Stomach (tissue), 8 donors: ENCODE measurements at regions not wholly inside any gene's neighbourhood (a gene's known extent, or its start where the extent isn't known, plus 50 kb on each side); places are given as distances from the start of the nearest gene placed in this dataset.

Experiments
- DNase-seq, 2 donors: peaks; one replicate each; pipeline versions ENCODE4 v3.0.0 to v3.0.0-alpha.2; 2013 to 2019
- H3K27ac ChIP-seq, 5 donors: fragments of 200-600 bp in 4 of 5; sonication (generic) in 4 of 5; one replicate each; pipeline ENCODE4 v1.5.1; 2013 to 2019; ENCODE audit warnings: mild to moderate bottlenecking in 1 of 5, moderate library complexity in 1 of 5
- H3K27me3 ChIP-seq, 3 donors: fragments of 200-600 bp; sonication (generic); one replicate each; pipeline ENCODE4 v1.5.1; 2017 to 2019; ENCODE audit warnings: mixed run types in 1 of 3
- H3K36me3 ChIP-seq, 4 donors: fragments of 200-600 bp; sonication (generic); 1 replicate in 3 of 4; 2 replicates in 1 of 4; pipeline ENCODE4 v1.5.1; 2016 to 2019
- H3K4me1 ChIP-seq, 4 donors: fragments of 200-600 bp; sonication (generic); one replicate each; pipeline ENCODE4 v1.5.1; 2016 to 2019
- H3K4me3 ChIP-seq, 4 donors: fragments of 200-600 bp; sonication (generic) in 3 of 4; one replicate each; pipeline ENCODE4 v1.5.1; 2016 to 2019; ENCODE audit warnings: mild to moderate bottlenecking in 1 of 4
- H3K9me3 ChIP-seq, 4 donors: fragments of 200-600 bp; sonication (generic); one replicate each; pipeline ENCODE4 v1.5.1; 2016 to 2019
- CTCF ChIP-seq, 7 experiments: fragments of 450-650 bp in 4 of 7; fragments of 200-600 bp in 3 of 7; sonication (generic) in 3 of 7; IDR thresholded peaks; one replicate each; pipeline ENCODE4 v1.5.1; 2016 to 2019; ENCODE audit warnings: antibody characterized with exemption in 7 of 7, control low read depth in 2 of 7, mild to moderate bottlenecking in 1 of 7
- EP300 ChIP-seq: sonication (generic); formaldehyde crosslinking; IDR thresholded peaks from one replicate; pipeline ENCODE4 v1.6.1; 2017; ENCODE audit warnings: antibody characterized with exemption
- POLR2A ChIP-seq, 4 donors: fragments of 450-650 bp; IDR thresholded peaks; one replicate each; pipeline ENCODE4 v1.6.1; 2016; ENCODE audit warnings: antibody characterized with exemption in 4 of 4, control low read depth in 2 of 4, mild to moderate bottlenecking in 1 of 4, moderate library complexity in 1 of 4
- POLR2AphosphoS5 ChIP-seq, 3 donors: sonication (generic); formaldehyde crosslinking; IDR thresholded peaks; one replicate each; pipeline ENCODE4 v1.6.1; 2016; ENCODE audit warnings: antibody characterized with exemption in 3 of 3
- WGBS, 5 donors: extraction: QIAGEN DNeasy Blood & Tissue Kit in 3 of 5; methylation state at CpG; one replicate each; pipeline versions ENCODE4 v1.1.5 to v1.1.7; 2013 to 2018; 5-methylcytosine and 5-hydroxymethylcytosine counted together
- intact Hi-C: fragments of 100-400 bp; cut with DNase I; formaldehyde crosslinking; loops from one replicate; pipeline ENCODE4 v1.15.1; 2023; ENCODE audit warnings: low total_unique reads
- donor health status: healthy with polysubstance abuse.
- donor health status: Bipolar disorder and iron deficiency.
- donor health status: healthy.

- H3K9me3 ChIP-seq = peaks cover 0 to 10% (median 4%) of the 10 kb centered on the region in 4 donors
- H3K4me3 ChIP-seq = no peak overlapping the region
- TF ChIP-seq POLR2A (IDR thresholded peaks at IDR 0.05) = no peak
- TF ChIP-seq EP300 = no peak
- TF ChIP-seq CTCF (IDR thresholded peaks at IDR 0.05) = no peak
- TF ChIP-seq POLR2AphosphoS5 (IDR thresholded peaks at IDR 0.05) = no peak
- no peaks in the 10 kb centered on the region for H3K36me3 ChIP-seq
- H3K27me3 ChIP-seq = no peaks in the 10 kb centered on the region
- no peak overlapping the region for H3K27ac ChIP-seq
- DNase-seq = no peak
- no peaks in the 10 kb centered on the region for H3K4me1 ChIP-seq
- intact Hi-C loops = no loop called here
These were observed 830.8 kb upstream of the PTPRD start for GRCh38 chr9:11443631-11444030.

- 30 to 40% (median 36%) methylated on average over 6 of the region's 6 CpGs for WGBS, 5 donors
- Histone ChIP-seq H3K27me3 (no peaks in the 10 kb centered on the region), H3K36me3 (no peaks in the 10 kb centered on the region), H3K9me3 (no peaks in the 10 kb centered on the region), H3K4me3 (no peak overlapping the region), H3K4me1 (peaks cover 0 to 6% (median 0%) of the 10 kb centered on the region in 4 donors), H3K27ac (no peak overlapping the region)
- TF ChIP-seq CTCF (IDR thresholded peaks at IDR 0.05) = no peak
- peak in 1 of 2 donors; percentile 16 for DNase-seq
- intact Hi-C loops = no loop called here
These were observed 845.3 kb upstream of the PTPRD start for GRCh38 chr9:11457825-11458790.

GRCh38 chr9:11469745-11470144, 856.9 kb upstream of the PTPRD start:
- no peaks in the 10 kb centered on the region for H3K27me3 ChIP-seq
- intact Hi-C loops = no loop called here
- no peak for TF ChIP-seq CTCF (IDR thresholded peaks at IDR 0.05)
- no peak for TF ChIP-seq EP300
- TF ChIP-seq POLR2A (IDR thresholded peaks at IDR 0.05) = no peak
- TF ChIP-seq POLR2AphosphoS5 (IDR thresholded peaks at IDR 0.05) = no peak
- no peak overlapping the region for H3K27ac ChIP-seq
- no peak for DNase-seq
- peaks cover 0 to 18% (median 9%) of the 10 kb centered on the region in 4 donors for H3K9me3 ChIP-seq
- 91 to 96% (median 95%) methylated on average over 1 of the region's 1 CpG for WGBS, 5 donors
- no peaks in the 10 kb centered on the region for H3K36me3 ChIP-seq
- no peak overlapping the region for H3K4me3 ChIP-seq
- H3K4me1 ChIP-seq = no peaks in the 10 kb centered on the region

- 78 to 91% (median 81%) methylated on average over 4 to 9 of the region's 9 CpGs for WGBS, 5 donors
These were observed 858.5 kb upstream of the PTPRD start for GRCh38 chr9:11471321-11471720.

More at GRCh38 chr9:11471321-11471720, 858.5 kb upstream of the PTPRD start:
- H3K9me3 ChIP-seq = peaks cover 0 to 20% (median 7%) of the 10 kb centered on the region in 4 donors
- no peaks in the 10 kb centered on the region for H3K36me3 ChIP-seq
- H3K4me3 ChIP-seq = no peak overlapping the region
- intact Hi-C loops = no loop called here
- no peak for DNase-seq
- H3K27me3 ChIP-seq = no peaks in the 10 kb centered on the region
- H3K27ac ChIP-seq = no peak overlapping the region
- no peak for TF ChIP-seq POLR2AphosphoS5 (IDR thresholded peaks at IDR 0.05)
- TF ChIP-seq POLR2A (IDR thresholded peaks at IDR 0.05) = no peak
- TF ChIP-seq EP300 = no peak
- TF ChIP-seq CTCF (IDR thresholded peaks at IDR 0.05) = no peak
- no peaks in the 10 kb centered on the region for H3K4me1 ChIP-seq
